ENCODE measurements at regions not wholly inside any gene's neighbourhood (a gene's known extent, or its start where the extent isn't known, plus 50 kb on each side); places are given as distances from the start of the nearest gene placed in this dataset.

- TF ChIP-seq POLR2A (IDR thresholded peaks at IDR 0.05), result no peak
- no peak for TF ChIP-seq CTCF (IDR thresholded peaks at IDR 0.05)
Measured at GRCh38 chr6:101178748-101179147, 214.8 kb upstream of the GRIK2 start.

Data from gastroesophageal sphincter (tissue), 3 donors.